GM19455 (cell line): ENCODE measurements at regions not wholly inside any gene's neighbourhood (a gene's known extent, or its start where the extent isn't known, plus 50 kb on each side); places are given as distances from the start of the nearest gene placed in this dataset.

Experiments used
- ATAC-seq: cut with Tn5 transposase; IDR thresholded peaks from one replicate; pipeline ENCODE4 v1.9.1; 2021; ENCODE audit not compliant: unreplicated experiment

- peak; percentile 55 for ATAC-seq
Measured at GRCh38 chr11:115869780-115870431, 365.7 kb upstream of the CADM1 start.

- ATAC-seq: no peak
Measured at GRCh38 chr11:115869131-115869530, 364.9 kb upstream of the CADM1 start.

- ATAC-seq: no peak
Measured at GRCh38 chr11:115860246-115860645, 356.0 kb upstream of the CADM1 start.

GRCh38 chr11:115848611-115849010 is 344.4 kb upstream of the CADM1 start:
- no peak for ATAC-seq

GRCh38 chr11:115848080-115848479 is 343.9 kb upstream of the CADM1 start:
- ATAC-seq: no peak

- ATAC-seq: no peak
Measured at GRCh38 chr11:115845872-115846271, 341.7 kb upstream of the CADM1 start.

- no peak for ATAC-seq
Measured at GRCh38 chr11:115843685-115844084, 339.5 kb upstream of the CADM1 start.

GRCh38 chr11:115843111-115843510 is 338.9 kb upstream of the CADM1 start:
- ATAC-seq: no peak

GRCh38 chr11:115820026-115820425 is 315.8 kb upstream of the CADM1 start:
- no peak for ATAC-seq

- ATAC-seq: no peak
Measured at GRCh38 chr11:115819014-115819413, 314.8 kb upstream of the CADM1 start.

GRCh38 chr11:115817844-115818468 is 313.7 kb upstream of the CADM1 start:
- no peak for ATAC-seq

- no peak for ATAC-seq
Measured at GRCh38 chr11:115808351-115808940, 304.2 kb upstream of the CADM1 start.

GRCh38 chr11:115806056-115806455 is 301.8 kb upstream of the CADM1 start:
- no peak for ATAC-seq

GRCh38 chr11:115803073-115803740 is 299.0 kb upstream of the CADM1 start:
- no peak for ATAC-seq

GRCh38 chr11:115802641-115803040 is 298.4 kb upstream of the CADM1 start:
- ATAC-seq: no peak

- no peak for ATAC-seq
Measured at GRCh38 chr11:115792903-115793302, 288.7 kb upstream of the CADM1 start.

- no peak for ATAC-seq
Measured at GRCh38 chr11:115787302-115787701, 283.1 kb upstream of the CADM1 start.

- ATAC-seq: no peak
Measured at GRCh38 chr11:115784796-115785521, 280.7 kb upstream of the CADM1 start.

GRCh38 chr11:115780646-115781362 is 276.6 kb upstream of the CADM1 start:
- no peak for ATAC-seq

- ATAC-seq: no peak
Measured at GRCh38 chr11:115778928-115779650, 274.9 kb upstream of the CADM1 start.
